SK-N-SH treated with all-trans-retinoic acid at 6 μM for 48 hours (cell line): ENCODE measurements at regions not wholly inside any gene's neighbourhood (a gene's known extent, or its start where the extent isn't known, plus 50 kb on each side); places are given as distances from the start of the nearest gene placed in this dataset.

ENCODE experiments used
- ARNTL ChIP-seq: fragments of 450-650 bp; formaldehyde crosslinking; IDR thresholded peaks from 2 replicates; pipeline ENCODE4 v1.5.0; 2020; ENCODE audit warnings: low read depth, mild to moderate bottlenecking, moderate library complexity, borderline replicate concordance
- BACH2 ChIP-seq: fragments of 250-450 bp; sonication (Bioruptor Pico); IDR thresholded peaks from 2 replicates; pipeline ENCODE4 v1.9.0; 2021; ENCODE audit warnings: mild to moderate bottlenecking, borderline replicate concordance
- CREB5 ChIP-seq: fragments of 250-450 bp; sonication (Bioruptor Pico); IDR thresholded peaks from 2 replicates; pipeline ENCODE4 v1.5.1; 2020; ENCODE audit warnings: low read depth, mild to moderate bottlenecking, moderate library complexity
- CSDC2 ChIP-seq: fragments of 250-450 bp; sonication (Bioruptor Pico); IDR thresholded peaks from 2 replicates; pipeline ENCODE4 v1.5.0; 2020; ENCODE audit warnings: mild to moderate bottlenecking, moderate library complexity
- GLIS3 ChIP-seq: fragments of 250-450 bp; sonication (Bioruptor Pico); IDR thresholded peaks from 2 replicates; pipeline ENCODE4 v1.5.0; 2020; ENCODE audit warnings: mild to moderate bottlenecking, moderate library complexity
- ISL1 ChIP-seq: fragments of 250-450 bp; sonication (Bioruptor Pico); IDR thresholded peaks from 2 replicates; pipeline ENCODE4 v2.1.2; 2022; ENCODE audit warnings: mild to moderate bottlenecking, moderate library complexity
- OSR1 ChIP-seq: fragments of 250-450 bp; sonication (Bioruptor Pico); IDR thresholded peaks from 2 replicates; pipeline ENCODE4 v1.8.0; 2022; ENCODE audit warnings: moderate library complexity, mild to moderate bottlenecking, inconsistent platforms
- PATZ1 ChIP-seq: fragments of 250-450 bp; sonication (Bioruptor Pico); IDR thresholded peaks from 2 replicates; pipeline ENCODE4 v1.8.0; 2020; ENCODE audit warnings: mild to moderate bottlenecking, moderate library complexity, borderline replicate concordance
- RARB ChIP-seq: fragments of 250-450 bp; sonication (Bioruptor Pico); IDR thresholded peaks from 2 replicates; pipeline ENCODE4 v1.8.0; 2021; ENCODE audit warnings: mild to moderate bottlenecking, moderate library complexity
- TCF4 ChIP-seq: fragments of 250-450 bp; sonication (Bioruptor Pico); IDR thresholded peaks from 2 replicates; pipeline ENCODE4 v1.8.0; 2021; ENCODE audit warnings: mild to moderate bottlenecking, moderate library complexity, borderline replicate concordance
- ZC3H10 ChIP-seq: fragments of 250-450 bp; sonication (Bioruptor Pico); IDR thresholded peaks from 2 replicates; pipeline ENCODE4 v1.5.1; 2021; ENCODE audit warnings: mild to moderate bottlenecking, moderate library complexity
- ZFP3 ChIP-seq: fragments of 250-450 bp; sonication (Bioruptor Pico); IDR thresholded peaks from 2 replicates; pipeline ENCODE4 v1.5.0; 2020; ENCODE audit warnings: mild to moderate bottlenecking, moderate library complexity
- ZFP30 ChIP-seq: fragments of 450-650 bp; formaldehyde crosslinking; IDR thresholded peaks from 2 replicates; pipeline ENCODE4 v1.5.0; 2022; ENCODE audit warnings: mild to moderate bottlenecking, moderate library complexity
- ZNF565 ChIP-seq: fragments of 450-650 bp; formaldehyde crosslinking; conservative IDR thresholded peaks from 2 replicates; pipeline ENCODE4 v1.5.0; 2020; ENCODE audit warnings: low read depth, mild to moderate bottlenecking, moderate library complexity

GRCh38 chr2:43032213-43033015 is 194.0 kb downstream of the ZFP36L2 start:
- no peak for TF ChIP-seq TCF4 (CRISPR knock-in tag)
- TF ChIP-seq GLIS3 (CRISPR knock-in tag): no peak
- TF ChIP-seq CSDC2: no peak
- no peak for TF ChIP-seq BACH2 (CRISPR knock-in tag)
- TF ChIP-seq ARNTL (CRISPR knock-in tag): no peak
- no peak for TF ChIP-seq ZNF565 (CRISPR knock-in tag)
- TF ChIP-seq OSR1 (CRISPR knock-in tag): no peak
- TF ChIP-seq CREB5 (CRISPR knock-in tag): no peak
- TF ChIP-seq ISL1: no peak
- no peak for TF ChIP-seq RARB (CRISPR knock-in tag)
- TF ChIP-seq ZFP3 (CRISPR knock-in tag): no peak
- no peak for TF ChIP-seq PATZ1 (CRISPR knock-in tag)
- TF ChIP-seq ZFP30 (CRISPR knock-in tag): no peak
- no peak for TF ChIP-seq ZC3H10 (CRISPR knock-in tag)
